H1 (cell line): ENCODE measurements at regions not wholly inside any gene's neighbourhood (a gene's known extent, or its start where the extent isn't known, plus 50 kb on each side); places are given as distances from the start of the nearest gene placed in this dataset.

Source experiments
- CHD7 ChIP-seq: fragments of 300-600 bp; sonication (generic); IDR thresholded peaks from 2 replicates; pipeline ENCODE4 v1.7.1; 2012; ENCODE audit warnings: low read length, moderate library complexity, mild to moderate bottlenecking, inconsistent platforms; ENCODE audit not compliant: insufficient replicate concordance
- EGR1 ChIP-seq: IDR thresholded peaks from 2 replicates; pipeline ENCODE4 v1.6.1; 2011; ENCODE audit warnings: low read depth, low read length, borderline replicate concordance
- FOSL1 ChIP-seq: IDR thresholded peaks from 2 replicates; pipeline ENCODE4 v1.6.1; 2011; ENCODE audit warnings: mild to moderate bottlenecking, low read depth, low read length, moderate library complexity; ENCODE audit not compliant: insufficient read depth
- GABPA ChIP-seq: IDR thresholded peaks from 2 replicates; pipeline ENCODE4 v1.6.1; 2011; ENCODE audit warnings: mild to moderate bottlenecking, low read length, moderate library complexity, borderline replicate concordance; ENCODE audit not compliant: insufficient read depth
- KDM5A ChIP-seq: fragments of 200-600 bp; IDR thresholded peaks from 2 replicates; pipeline ENCODE4 v1.7.1; 2012; ENCODE audit warnings: mild to moderate bottlenecking, low read length, inconsistent platforms, mixed read lengths
- SIRT6 ChIP-seq: IDR thresholded peaks from one replicate; pipeline ENCODE4 v1.7.1; 2012; ENCODE audit warnings: low read length, inconsistent platforms

- no peak for TF ChIP-seq CHD7
- no peak for TF ChIP-seq KDM5A
- no peak for TF ChIP-seq EGR1
- TF ChIP-seq SIRT6: no peak
- no peak for TF ChIP-seq GABPA
- no peak for TF ChIP-seq FOSL1
Observed at GRCh38 chr13:50709058-50709457, 134.4 kb downstream of the DLEU7 start (continued).
